ENCODE measurements at regions not wholly inside any gene's neighbourhood (a gene's known extent, or its start where the extent isn't known, plus 50 kb on each side); places are given as distances from the start of the nearest gene placed in this dataset.

GRCh38 chr13:107993239-107993949, 221.9 kb downstream of the LIG4 start:
- TF ChIP-seq CTCF (IDR thresholded peaks at IDR 0.05) = no peak
- no peak for TF ChIP-seq POLR2A (IDR thresholded peaks at IDR 0.05)
